ENCODE measurements at regions not wholly inside any gene's neighbourhood (a gene's known extent, or its start where the extent isn't known, plus 50 kb on each side); places are given as distances from the start of the nearest gene placed in this dataset.

- no peak overlapping the region for H3K27ac ChIP-seq
- no peaks in the 10 kb centered on the region for H3K36me3 ChIP-seq
- no peaks in the 10 kb centered on the region for H3K27me3 ChIP-seq
- H3K4me1 ChIP-seq = peaks cover 6 to 7% of the 10 kb centered on the region in 2 donors
- in situ Hi-C loops (cut with MboI; ENCODE audit: low sequenced_read_pairs in 4 of 4) = loop anchor here in 3 of 4 donors (10.0 to 25.0 kb wide), 4 partner anchors 154 to 532 kb away; no protein-coding TSS in a partner anchor
- no peak overlapping the region for H3K4me3 ChIP-seq
- H3K9me3 ChIP-seq = no peaks in the 10 kb centered on the region
- no peak for ATAC-seq
- intact Hi-C loops (cut with DNase I; ENCODE audit: low total_unique reads) = no loop called here
- TF ChIP-seq POLR2A (IDR thresholded peaks at IDR 0.05) (no peak), CTCF (IDR thresholded peaks at IDR 0.05 in 4 of 5, conservative IDR thresholded peaks at IDR 0.05 in 1 of 5) (no peak)
- no peak for DNase-seq
Measured at GRCh38 chr19:29266603-29267002, 53.7 kb upstream of the UQCRFS1 start.

- Histone ChIP-seq H3K4me1 (peaks cover 6 to 7% of the 10 kb centered on the region in 2 donors), H3K36me3 (no peaks in the 10 kb centered on the region), H3K4me3 (no peak overlapping the region), H3K9me3 (no peaks in the 10 kb centered on the region), H3K27me3 (no peaks in the 10 kb centered on the region), H3K27ac (no peak overlapping the region)
- in situ Hi-C loops (cut with MboI; ENCODE audit: low sequenced_read_pairs in 4 of 4) (loop anchor here in 3 of 4 donors (10.0 to 25.0 kb wide), 4 partner anchors 155 to 533 kb away; no protein-coding TSS in a partner anchor), intact Hi-C loops (cut with DNase I; ENCODE audit: low total_unique reads) (no loop called here)
- ATAC-seq (no peak), DNase-seq (no peak)
- TF ChIP-seq CTCF (IDR thresholded peaks at IDR 0.05 in 4 of 5, conservative IDR thresholded peaks at IDR 0.05 in 1 of 5) (no peak), POLR2A (IDR thresholded peaks at IDR 0.05) (no peak)
Measured at GRCh38 chr19:29267701-29268100, 54.8 kb upstream of the UQCRFS1 start.

DNA sequence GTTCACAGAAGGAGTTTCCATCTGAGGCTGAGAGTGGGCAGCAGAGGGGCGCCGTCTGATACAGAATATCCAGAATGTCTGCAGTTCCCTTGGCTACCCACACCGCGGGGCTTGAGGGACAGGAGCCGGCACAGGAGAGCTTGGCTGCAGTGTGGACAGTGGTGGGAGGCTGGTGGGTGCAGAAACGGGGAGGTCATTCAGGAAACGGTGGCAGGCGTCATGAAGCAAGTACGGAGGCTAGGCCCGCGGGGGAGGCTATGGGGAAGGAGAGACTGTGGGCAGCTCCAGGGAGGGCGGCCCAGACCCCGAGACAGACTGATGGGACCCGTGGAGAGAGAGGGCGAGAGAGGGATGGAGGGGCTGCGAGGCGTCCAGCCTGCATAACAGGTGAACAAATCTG lies 55.2 kb upstream of the UQCRFS1 start:
- Histone ChIP-seq H3K4me3 (no peak overlapping the region), H3K9me3 (no peaks in the 10 kb centered on the region), H3K4me1 (peaks cover 2 to 3% of the 10 kb centered on the region in 2 donors), H3K27ac (no peak overlapping the region), H3K36me3 (no peaks in the 10 kb centered on the region), H3K27me3 (no peaks in the 10 kb centered on the region)
- TF ChIP-seq POLR2A (IDR thresholded peaks at IDR 0.05) (no peak), CTCF (IDR thresholded peaks at IDR 0.05 in 4 of 5, conservative IDR thresholded peaks at IDR 0.05 in 1 of 5) (no peak)
- no peak for DNase-seq
- intact Hi-C loops (cut with DNase I; ENCODE audit: low total_unique reads) (no loop called here), in situ Hi-C loops (cut with MboI; ENCODE audit: low sequenced_read_pairs in 4 of 4) (loop anchor here in 3 of 4 donors (10.0 to 25.0 kb wide), 4 partner anchors 156 to 533 kb away; no protein-coding TSS in a partner anchor)
- ATAC-seq = no peak

GRCh38 chr19:29268721-29269393 lies 55.9 kb upstream of the UQCRFS1 start:
- intact Hi-C loops (cut with DNase I; ENCODE audit: low total_unique reads) (no loop called here), in situ Hi-C loops (cut with MboI; ENCODE audit: low sequenced_read_pairs in 4 of 4) (loop anchor here in 3 of 4 donors (10.0 to 25.0 kb wide), 4 partner anchors 157 to 534 kb away; no protein-coding TSS in a partner anchor)
- DNase-seq = no peak
- Histone ChIP-seq H3K4me3 (no peak overlapping the region), H3K27ac (no peak overlapping the region), H3K4me1 (no peaks in the 10 kb centered on the region), H3K9me3 (no peaks in the 10 kb centered on the region), H3K36me3 (no peaks in the 10 kb centered on the region), H3K27me3 (no peaks in the 10 kb centered on the region)
- TF ChIP-seq POLR2A (IDR thresholded peaks at IDR 0.05) (no peak), CTCF (IDR thresholded peaks at IDR 0.05 in 4 of 5, conservative IDR thresholded peaks at IDR 0.05 in 1 of 5) (no peak)
- ATAC-seq = no peak

All from gastrocnemius medialis (tissue), 4 donors.